ENCODE measurements at regions not wholly inside any gene's neighbourhood (a gene's known extent, or its start where the extent isn't known, plus 50 kb on each side); places are given as distances from the start of the nearest gene placed in this dataset.

DNA sequence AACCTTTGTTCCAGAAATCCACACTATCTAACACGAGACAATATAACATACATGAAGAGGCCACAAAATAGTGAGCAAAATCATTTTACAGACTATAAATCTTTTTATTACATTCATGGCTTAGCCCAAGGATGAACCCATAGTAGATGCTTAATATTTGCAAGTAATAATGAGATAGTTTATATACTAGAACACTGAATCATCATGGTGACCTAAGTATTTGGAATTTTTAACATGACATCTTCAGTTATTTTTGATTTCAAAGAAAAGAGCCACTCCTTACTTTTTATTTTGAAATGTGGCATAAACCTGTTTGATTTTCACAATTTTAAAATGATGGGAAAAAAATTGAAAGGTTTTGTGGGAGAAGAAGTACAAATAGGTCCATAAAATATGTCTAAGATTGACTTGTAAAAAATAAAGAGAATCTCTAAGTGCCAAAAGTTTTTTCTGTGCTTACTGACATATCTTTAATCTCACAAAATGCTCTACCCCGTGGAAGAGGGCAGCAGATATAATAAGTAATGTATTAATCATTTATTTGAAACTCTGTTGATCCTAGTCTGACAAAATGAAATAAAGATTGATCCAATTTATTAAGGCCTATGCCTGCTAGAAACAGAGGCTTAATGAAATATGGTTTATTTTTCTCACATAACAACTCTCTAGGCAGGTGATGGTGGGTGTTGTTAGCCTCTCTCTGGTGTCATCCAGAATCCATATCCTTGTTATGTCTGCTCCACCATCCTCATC is 224.5 kb upstream of the CENPE start:
- no peaks in the 10 kb centered on the region for H3K79me2 ChIP-seq (replicated peaks; ENCODE audit: insufficient read depth)
- H3K27ac ChIP-seq (ENCODE audit: low read depth) = no peak overlapping the region
- H3K4me2 ChIP-seq = no peak overlapping the region
- H3K9me2 ChIP-seq (ENCODE audit: insufficient read depth) = peaks cover 27% of the 10 kb centered on the region
- DNase-seq (ENCODE audit: low spot score) (no peak), ATAC-seq (no peak)
- TF ChIP-seq JUNB (IDR thresholded peaks at IDR 0.05; ENCODE audit: unreplicated experiment) (no peak), STAT1 (IDR thresholded peaks at IDR 0.05; ENCODE audit: unreplicated experiment) (no peak), EZH2 (IDR thresholded peaks at IDR 0.05; ENCODE audit: low read depth, unreplicated experiment) (no peak), NANOG (IDR thresholded peaks at IDR 0.05; ENCODE audit: borderline replicate concordance) (no peak), POLR2AphosphoS5 (IDR thresholded peaks at IDR 0.05; ENCODE audit: low read depth) (no peak), EZH2phosphoT487 (IDR thresholded peaks at IDR 0.05; ENCODE audit: unreplicated experiment) (no peak), ZNF331 (CRISPR knock-in tag; IDR thresholded peaks at IDR 0.05; ENCODE audit: low read depth) (no peak), ZNF114 (CRISPR knock-in tag; IDR thresholded peaks at IDR 0.05) (no peak), CTCF (conservative IDR thresholded peaks at IDR 0.05; ENCODE audit: low read depth in 2 of 2) (no peak), CREB1 (CRISPR knock-in tag; IDR thresholded peaks at IDR 0.05; ENCODE audit: low read depth) (no peak)
- TF ChIP-seq, protein P1, sequence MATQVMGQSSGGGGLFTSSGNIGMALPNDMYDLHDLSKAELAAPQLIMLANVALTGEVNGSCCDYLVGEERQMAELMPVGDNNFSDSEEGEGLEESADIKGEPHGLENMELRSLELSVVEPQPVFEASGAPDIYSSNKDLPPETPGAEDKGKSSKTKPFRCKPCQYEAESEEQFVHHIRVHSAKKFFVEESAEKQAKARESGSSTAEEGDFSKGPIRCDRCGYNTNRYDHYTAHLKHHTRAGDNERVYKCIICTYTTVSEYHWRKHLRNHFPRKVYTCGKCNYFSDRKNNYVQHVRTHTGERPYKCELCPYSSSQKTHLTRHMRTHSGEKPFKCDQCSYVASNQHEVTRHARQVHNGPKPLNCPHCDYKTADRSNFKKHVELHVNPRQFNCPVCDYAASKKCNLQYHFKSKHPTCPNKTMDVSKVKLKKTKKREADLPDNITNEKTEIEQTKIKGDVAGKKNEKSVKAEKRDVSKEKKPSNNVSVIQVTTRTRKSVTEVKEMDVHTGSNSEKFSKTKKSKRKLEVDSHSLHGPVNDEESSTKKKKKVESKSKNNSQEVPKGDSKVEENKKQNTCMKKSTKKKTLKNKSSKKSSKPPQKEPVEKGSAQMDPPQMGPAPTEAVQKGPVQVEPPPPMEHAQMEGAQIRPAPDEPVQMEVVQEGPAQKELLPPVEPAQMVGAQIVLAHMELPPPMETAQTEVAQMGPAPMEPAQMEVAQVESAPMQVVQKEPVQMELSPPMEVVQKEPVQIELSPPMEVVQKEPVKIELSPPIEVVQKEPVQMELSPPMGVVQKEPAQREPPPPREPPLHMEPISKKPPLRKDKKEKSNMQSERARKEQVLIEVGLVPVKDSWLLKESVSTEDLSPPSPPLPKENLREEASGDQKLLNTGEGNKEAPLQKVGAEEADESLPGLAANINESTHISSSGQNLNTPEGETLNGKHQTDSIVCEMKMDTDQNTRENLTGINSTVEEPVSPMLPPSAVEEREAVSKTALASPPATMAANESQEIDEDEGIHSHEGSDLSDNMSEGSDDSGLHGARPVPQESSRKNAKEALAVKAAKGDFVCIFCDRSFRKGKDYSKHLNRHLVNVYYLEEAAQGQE (IDR thresholded peaks at IDR 0.05; ENCODE audit: unreplicated experiment) = no peak
- TF ChIP-seq, protein P2, sequence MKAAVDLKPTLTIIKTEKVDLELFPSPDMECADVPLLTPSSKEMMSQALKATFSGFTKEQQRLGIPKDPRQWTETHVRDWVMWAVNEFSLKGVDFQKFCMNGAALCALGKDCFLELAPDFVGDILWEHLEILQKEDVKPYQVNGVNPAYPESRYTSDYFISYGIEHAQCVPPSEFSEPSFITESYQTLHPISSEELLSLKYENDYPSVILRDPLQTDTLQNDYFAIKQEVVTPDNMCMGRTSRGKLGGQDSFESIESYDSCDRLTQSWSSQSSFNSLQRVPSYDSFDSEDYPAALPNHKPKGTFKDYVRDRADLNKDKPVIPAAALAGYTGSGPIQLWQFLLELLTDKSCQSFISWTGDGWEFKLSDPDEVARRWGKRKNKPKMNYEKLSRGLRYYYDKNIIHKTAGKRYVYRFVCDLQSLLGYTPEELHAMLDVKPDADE (IDR thresholded peaks at IDR 0.05) = no peak
- TF ChIP-seq, protein P3, sequence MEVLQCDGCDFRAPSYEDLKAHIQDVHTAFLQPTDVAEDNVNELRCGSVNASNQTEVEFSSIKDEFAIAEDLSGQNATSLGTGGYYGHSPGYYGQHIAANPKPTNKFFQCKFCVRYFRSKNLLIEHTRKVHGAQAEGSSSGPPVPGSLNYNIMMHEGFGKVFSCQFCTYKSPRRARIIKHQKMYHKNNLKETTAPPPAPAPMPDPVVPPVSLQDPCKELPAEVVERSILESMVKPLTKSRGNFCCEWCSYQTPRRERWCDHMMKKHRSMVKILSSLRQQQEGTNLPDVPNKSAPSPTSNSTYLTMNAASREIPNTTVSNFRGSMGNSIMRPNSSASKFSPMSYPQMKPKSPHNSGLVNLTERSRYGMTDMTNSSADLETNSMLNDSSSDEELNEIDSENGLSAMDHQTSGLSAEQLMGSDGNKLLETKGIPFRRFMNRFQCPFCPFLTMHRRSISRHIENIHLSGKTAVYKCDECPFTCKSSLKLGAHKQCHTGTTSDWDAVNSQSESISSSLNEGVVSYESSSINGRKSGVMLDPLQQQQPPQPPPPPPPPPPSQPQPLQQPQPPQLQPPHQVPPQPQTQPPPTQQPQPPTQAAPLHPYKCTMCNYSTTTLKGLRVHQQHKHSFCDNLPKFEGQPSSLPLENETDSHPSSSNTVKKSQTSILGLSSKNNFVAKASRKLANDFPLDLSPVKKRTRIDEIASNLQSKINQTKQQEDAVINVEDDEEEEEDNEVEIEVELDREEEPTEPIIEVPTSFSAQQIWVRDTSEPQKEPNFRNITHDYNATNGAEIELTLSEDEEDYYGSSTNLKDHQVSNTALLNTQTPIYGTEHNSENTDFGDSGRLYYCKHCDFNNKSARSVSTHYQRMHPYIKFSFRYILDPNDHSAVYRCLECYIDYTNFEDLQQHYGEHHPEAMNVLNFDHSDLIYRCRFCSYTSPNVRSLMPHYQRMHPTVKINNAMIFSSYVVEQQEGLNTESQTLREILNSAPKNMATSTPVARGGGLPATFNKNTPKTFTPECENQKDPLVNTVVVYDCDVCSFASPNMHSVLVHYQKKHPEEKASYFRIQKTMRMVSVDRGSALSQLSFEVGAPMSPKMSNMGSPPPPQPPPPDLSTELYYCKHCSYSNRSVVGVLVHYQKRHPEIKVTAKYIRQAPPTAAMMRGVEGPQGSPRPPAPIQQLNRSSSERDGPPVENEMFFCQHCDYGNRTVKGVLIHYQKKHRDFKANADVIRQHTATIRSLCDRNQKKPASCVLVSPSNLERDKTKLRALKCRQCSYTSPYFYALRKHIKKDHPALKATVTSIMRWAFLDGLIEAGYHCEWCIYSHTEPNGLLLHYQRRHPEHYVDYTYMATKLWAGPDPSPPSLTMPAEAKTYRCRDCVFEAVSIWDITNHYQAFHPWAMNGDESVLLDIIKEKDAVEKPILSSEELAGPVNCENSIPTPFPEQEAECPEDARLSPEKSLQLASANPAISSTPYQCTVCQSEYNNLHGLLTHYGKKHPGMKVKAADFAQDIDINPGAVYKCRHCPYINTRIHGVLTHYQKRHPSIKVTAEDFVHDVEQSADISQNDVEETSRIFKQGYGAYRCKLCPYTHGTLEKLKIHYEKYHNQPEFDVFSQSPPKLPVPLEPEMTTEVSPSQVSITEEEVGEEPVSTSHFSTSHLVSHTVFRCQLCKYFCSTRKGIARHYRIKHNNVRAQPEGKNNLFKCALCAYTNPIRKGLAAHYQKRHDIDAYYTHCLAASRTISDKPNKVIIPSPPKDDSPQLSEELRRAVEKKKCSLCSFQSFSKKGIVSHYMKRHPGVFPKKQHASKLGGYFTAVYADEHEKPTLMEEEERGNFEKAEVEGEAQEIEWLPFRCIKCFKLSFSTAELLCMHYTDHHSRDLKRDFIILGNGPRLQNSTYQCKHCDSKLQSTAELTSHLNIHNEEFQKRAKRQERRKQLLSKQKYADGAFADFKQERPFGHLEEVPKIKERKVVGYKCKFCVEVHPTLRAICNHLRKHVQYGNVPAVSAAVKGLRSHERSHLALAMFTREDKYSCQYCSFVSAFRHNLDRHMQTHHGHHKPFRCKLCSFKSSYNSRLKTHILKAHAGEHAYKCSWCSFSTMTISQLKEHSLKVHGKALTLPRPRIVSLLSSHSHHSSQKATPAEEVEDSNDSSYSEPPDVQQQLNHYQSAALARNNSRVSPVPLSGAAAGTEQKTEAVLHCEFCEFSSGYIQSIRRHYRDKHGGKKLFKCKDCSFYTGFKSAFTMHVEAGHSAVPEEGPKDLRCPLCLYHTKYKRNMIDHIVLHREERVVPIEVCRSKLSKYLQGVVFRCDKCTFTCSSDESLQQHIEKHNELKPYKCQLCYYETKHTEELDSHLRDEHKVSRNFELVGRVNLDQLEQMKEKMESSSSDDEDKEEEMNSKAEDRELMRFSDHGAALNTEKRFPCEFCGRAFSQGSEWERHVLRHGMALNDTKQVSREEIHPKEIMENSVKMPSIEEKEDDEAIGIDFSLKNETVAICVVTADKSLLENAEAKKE (CRISPR knock-in tag; IDR thresholded peaks at IDR 0.05) = no peak
- H3F3A ChIP-seq (replicated peaks; ENCODE audit: low read depth) = no peaks in the 10 kb centered on the region
- peaks cover 22% of the 10 kb centered on the region for H3K9me3 Mint-ChIP-seq
- no peak overlapping the region for H3K4me3 Mint-ChIP-seq
- H3K4me1 ChIP-seq (ENCODE audit: insufficient read depth) = peaks cover 33% of the 10 kb centered on the region
- H3K4me1 Mint-ChIP-seq = peaks cover 24% of the 10 kb centered on the region
- no peaks in the 10 kb centered on the region for H4K20me1 ChIP-seq (replicated peaks; ENCODE audit: insufficient read depth)
- peaks cover 2% of the 10 kb centered on the region for H3K27me3 Mint-ChIP-seq (ENCODE audit: insufficient read depth, low read depth, poor library complexity)
- no peak overlapping the region for H2AFZ ChIP-seq
- H3K4me3 ChIP-seq = no peak overlapping the region
- no peaks in the 10 kb centered on the region for H3K36me3 ChIP-seq (ENCODE audit: insufficient read depth)
- no peak overlapping the region for H3K27ac Mint-ChIP-seq
- no peaks in the 10 kb centered on the region for H3K27me3 ChIP-seq (ENCODE audit: insufficient read depth)
- peaks cover 30% of the 10 kb centered on the region for H3K36me3 Mint-ChIP-seq (ENCODE audit: low read depth)
